IMR-90 (cell line): ENCODE measurements at regions not wholly inside any gene's neighbourhood (a gene's known extent, or its start where the extent isn't known, plus 50 kb on each side); places are given as distances from the start of the nearest gene placed in this dataset.

ENCODE experiments used
- ATAC-seq: fragments of 200-7000 bp; cut with Tn5 transposase; 2 replicates; pipeline ENCODE4 v1.9.1; 2020; ENCODE audit warnings: low read depth, mild to moderate bottlenecking, moderate library complexity
- BruUV-seq: library from RNA; stranded (reverse); fragments of 400-500 nt; replicated peaks from 2 replicates; lab custom pipeline; 2021; lab: Mats Ljungman, UMichigan
- CTCF ChIA-PET: fragments of 300-600 bp; formaldehyde crosslinking; extraction: SDS; loops from one replicate; lab custom pipeline; 2021; ENCODE audit warnings: antibody characterized with exemption; lab: Yijun Ruan, JAX
- POLR2A ChIA-PET: fragments of 300-600 bp; sonication (Branson Sonifier 250); formaldehyde crosslinking; loops from one replicate; lab custom pipeline; 2022; ENCODE audit warnings: antibody characterized with exemption; ENCODE audit not compliant: unreplicated experiment; lab: Charles Lee
- DNase-seq: peaks from one replicate; pipeline ENCODE4 v3.0.0; 2013
- H2AFZ ChIP-seq: replicated peaks from 2 replicates; pipeline ENCODE3; 2013; ENCODE audit warnings: low read length, mild to moderate bottlenecking; ENCODE audit not compliant: poor library complexity
- H2AK5ac ChIP-seq: 2 replicates; pipeline ENCODE4 v1.6.1; 2013; ENCODE audit warnings: low read depth, low read length, inconsistent platforms
- H2AK9ac ChIP-seq: replicated peaks from 2 replicates; pipeline ENCODE3; 2013; ENCODE audit warnings: mild to moderate bottlenecking, low read depth, low read length, moderate library complexity; ENCODE audit not compliant: poor library complexity
- H2BK120ac ChIP-seq: 2 replicates; pipeline ENCODE4 v1.6.1; 2013; ENCODE audit warnings: low read depth, low read length, inconsistent platforms
- H2BK15ac ChIP-seq: 3 replicates; pipeline ENCODE4 v1.6.1; 2013; ENCODE audit warnings: low read depth, low read length, inconsistent platforms
- H2BK20ac ChIP-seq: 2 replicates; pipeline ENCODE4 v1.6.1; 2013; ENCODE audit warnings: low read depth, mild to moderate bottlenecking, inconsistent platforms, low read length, moderate library complexity
- H2BK5ac ChIP-seq: 2 replicates; pipeline ENCODE4 v1.6.1; 2013; ENCODE audit warnings: mild to moderate bottlenecking, low read depth, low read length, inconsistent platforms; ENCODE audit not compliant: poor library complexity, severe bottlenecking
- H3K14ac ChIP-seq: replicated peaks from 2 replicates; pipeline ENCODE4 v1.6.1; 2013; ENCODE audit warnings: low read depth, low read length, inconsistent platforms
- H3K18ac ChIP-seq: 2 replicates; pipeline ENCODE4 v1.6.1; 2013; ENCODE audit warnings: low read depth, low read length, control low read depth
- H3K23ac ChIP-seq: 2 replicates; pipeline ENCODE4 v1.6.1; 2013; ENCODE audit warnings: low read depth, low read length, inconsistent platforms
- H3K27ac ChIP-seq: 2 replicates; pipeline ENCODE4 v1.5.1; 2013; ENCODE audit warnings: mild to moderate bottlenecking, control low read depth, low read length; ENCODE audit not compliant: insufficient read depth
- H3K27me3 ChIP-seq: 2 replicates; pipeline ENCODE4 v1.6.1; 2013; ENCODE audit warnings: low read length; ENCODE audit not compliant: control insufficient read depth, insufficient read depth
- H3K36me3 ChIP-seq: 2 replicates; pipeline ENCODE4 v1.6.1; 2013; ENCODE audit warnings: low read length, mixed read lengths; ENCODE audit not compliant: control insufficient read depth, insufficient read depth
- H3K4ac ChIP-seq: 2 replicates; pipeline ENCODE4 v1.6.1; 2013; ENCODE audit warnings: low read depth, low read length, inconsistent platforms
- H3K4me1 ChIP-seq: 2 replicates; pipeline ENCODE4 v1.6.1; 2013; ENCODE audit warnings: low read length, mixed read lengths; ENCODE audit not compliant: control insufficient read depth, insufficient read depth
- H3K4me2 ChIP-seq: 2 replicates; pipeline ENCODE4 v1.6.1; 2013; ENCODE audit warnings: low read depth, mild to moderate bottlenecking, control low read depth, low read length, moderate library complexity
- H3K4me3 ChIP-seq: 2 replicates; pipeline ENCODE4 v1.5.1; 2013; ENCODE audit warnings: low read depth, mild to moderate bottlenecking, control low read depth, low read length, moderate library complexity; ENCODE audit not compliant: insufficient read depth
- H3K56ac ChIP-seq: 2 replicates; pipeline ENCODE4 v1.6.1; 2013; ENCODE audit warnings: low read length, inconsistent platforms; ENCODE audit not compliant: insufficient read depth; ENCODE audit errors: extremely low read depth
- H3K79me1 ChIP-seq, 2 experiments: 2 replicates each; pipeline ENCODE4 v1.6.1; 2013; ENCODE audit warnings: low read length in 2 of 2, inconsistent platforms in 1 of 2, low read depth in 1 of 2
- H3K9ac ChIP-seq: 2 replicates; pipeline ENCODE4 v1.6.1; 2013; ENCODE audit warnings: low read depth, low read length, control low read depth
- H3K9me1 ChIP-seq: 2 replicates; pipeline ENCODE4 v1.6.1; 2013; ENCODE audit warnings: low read length, inconsistent platforms; ENCODE audit not compliant: insufficient read depth
- H3K9me3 ChIP-seq: 2 replicates; pipeline ENCODE4 v1.6.1; 2013; ENCODE audit warnings: low read length; ENCODE audit not compliant: control insufficient read depth, insufficient read depth
- H4K20me1 ChIP-seq: 2 replicates; pipeline ENCODE4 v1.6.1; 2013; ENCODE audit warnings: low read length, inconsistent platforms; ENCODE audit not compliant: insufficient read depth
- H4K5ac ChIP-seq: 2 replicates; pipeline ENCODE4 v1.6.1; 2013; ENCODE audit warnings: mild to moderate bottlenecking, low read depth, low read length, control low read depth
- H4K8ac ChIP-seq, 2 experiments: 2 replicates each; pipeline ENCODE4 v1.6.1; 2013; ENCODE audit warnings: low read depth in 2 of 2, low read length in 2 of 2, control low read depth in 1 of 2, inconsistent platforms in 1 of 2
- H4K91ac ChIP-seq: 2 replicates; pipeline ENCODE4 v1.6.1; 2013; ENCODE audit warnings: low read depth, low read length, inconsistent platforms; ENCODE audit not compliant: insufficient read depth
- FOS ChIP-seq: fragments of 150-350 bp; IDR thresholded peaks from 2 replicates; pipeline ENCODE4 v1.6.1; 2016; ENCODE audit warnings: low read depth, low read length
- MAZ ChIP-seq: IDR thresholded peaks from 2 replicates; pipeline ENCODE4 v1.6.1; 2012; ENCODE audit warnings: low read depth, mild to moderate bottlenecking, low read length, improper control_type of control experiment, moderate library complexity, borderline replicate concordance
- RCOR1 ChIP-seq: IDR thresholded peaks from 2 replicates; pipeline ENCODE4 v1.6.1; 2012; ENCODE audit warnings: mild to moderate bottlenecking, low read length, improper control_type of control experiment; ENCODE audit not compliant: insufficient replicate concordance
- SMC3 ChIP-seq: fragments of 150-350 bp; IDR thresholded peaks from 2 replicates; pipeline ENCODE4 v1.6.1; 2016; ENCODE audit warnings: low read depth, mild to moderate bottlenecking, antibody characterized with exemption, low read length, moderate library complexity
- dilution Hi-C: fragments of 300-500 bp; cut with HindIII; formaldehyde crosslinking; loops from one replicate; pipeline ENCODE4 v1.14.3; 2018; ENCODE audit warnings: low sequenced_read_pairs; ENCODE audit not compliant: unreplicated experiment
- in situ Hi-C: fragments of 300-500 bp; cut with MboI; formaldehyde crosslinking; loops from 3 replicates; pipeline ENCODE4 v1.14.3; 2019; ENCODE audit warnings: low sequenced_read_pairs, inconsistent platforms, mixed read lengths
- intact Hi-C: fragments of 100-400 bp; cut with micrococcal nuclease; formaldehyde crosslinking; loops from 2 replicates; pipeline ENCODE4 v1.10.0; 2022
- TF ChIP-seq, protein P1 (sequence below): fragments of 150-350 bp; IDR thresholded peaks from 2 replicates; pipeline ENCODE4 v1.6.1; 2017; ENCODE audit warnings: mild to moderate bottlenecking, antibody characterized with exemption, low read length, low read depth

DNA sequence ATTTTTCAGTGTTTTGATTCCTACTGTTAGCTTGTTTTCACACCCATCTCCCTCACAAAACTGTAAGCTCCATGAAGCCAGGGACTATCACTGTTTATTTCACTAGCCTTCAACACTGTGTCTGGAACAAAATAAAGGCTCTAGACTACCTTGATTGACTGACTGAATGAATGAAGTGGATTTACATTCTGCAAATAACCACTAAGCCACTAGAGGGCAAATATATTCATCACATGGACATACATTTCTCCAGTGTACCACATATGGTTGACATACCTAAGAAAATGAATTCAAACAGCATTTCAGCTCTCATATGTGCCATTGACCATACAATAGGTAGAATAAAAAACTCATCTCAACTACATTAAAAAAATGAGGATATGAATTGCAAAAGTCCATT, 185.9 kb downstream of the RAB11FIP2 start:
- H4K20me1 ChIP-seq = no peaks in the 10 kb centered on the region
- H3K9me3 ChIP-seq = peaks cover 14% of the 10 kb centered on the region
- no peak overlapping the region for H3K18ac ChIP-seq
- H3K23ac ChIP-seq = no peak overlapping the region
- H3K14ac ChIP-seq = no peak overlapping the region
- no peak overlapping the region for H4K91ac ChIP-seq
- H2AK5ac ChIP-seq = no peak overlapping the region
- no peaks in the 10 kb centered on the region for H3K79me1 ChIP-seq
- H2BK120ac ChIP-seq = no peak overlapping the region
- no peak overlapping the region for H2AFZ ChIP-seq
- H3K4me3 ChIP-seq = no peak overlapping the region
- H4K8ac ChIP-seq = no peak overlapping the region
- DNase-seq (peak; percentile 1), ATAC-seq (no peak)
- TF ChIP-seq, protein P1, sequence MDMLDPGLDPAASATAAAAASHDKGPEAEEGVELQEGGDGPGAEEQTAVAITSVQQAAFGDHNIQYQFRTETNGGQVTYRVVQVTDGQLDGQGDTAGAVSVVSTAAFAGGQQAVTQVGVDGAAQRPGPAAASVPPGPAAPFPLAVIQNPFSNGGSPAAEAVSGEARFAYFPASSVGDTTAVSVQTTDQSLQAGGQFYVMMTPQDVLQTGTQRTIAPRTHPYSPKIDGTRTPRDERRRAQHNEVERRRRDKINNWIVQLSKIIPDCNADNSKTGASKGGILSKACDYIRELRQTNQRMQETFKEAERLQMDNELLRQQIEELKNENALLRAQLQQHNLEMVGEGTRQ = no peak
- TF ChIP-seq MAZ (no peak), SMC3 (no peak), RCOR1 (no peak), FOS (no peak)
- H2AK9ac ChIP-seq = no peak overlapping the region
- dilution Hi-C loops (no loop called here), intact Hi-C loops (loop anchor here (10.0 kb wide), 1 partner anchor 384 kb away; no protein-coding TSS in a partner anchor), in situ Hi-C loops (no loop called here)
- H3K4ac ChIP-seq = no peak overlapping the region
- H3K27me3 ChIP-seq = no peaks in the 10 kb centered on the region
- no peak overlapping the region for H4K5ac ChIP-seq
- no TSS peak for BruUV-seq
- ChIA-PET POLR2A (no interaction called here), CTCF (no interaction called here)
- no peaks in the 10 kb centered on the region for H3K36me3 ChIP-seq
- no peaks in the 10 kb centered on the region for H3K4me1 ChIP-seq
- H3K27ac ChIP-seq = no peak overlapping the region
- H2BK5ac ChIP-seq = no peak overlapping the region
- H3K9me1 ChIP-seq = no peaks in the 10 kb centered on the region
- no peak overlapping the region for H2BK20ac ChIP-seq
- H3K4me2 ChIP-seq = no peak overlapping the region
- no peak overlapping the region for H3K9ac ChIP-seq
- no peak overlapping the region for H3K56ac ChIP-seq
- no peak overlapping the region for H2BK15ac ChIP-seq
